Right hindlimb (tissue), 1 donor: ENCODE measurements at regions not wholly inside any gene's neighbourhood (a gene's known extent, or its start where the extent isn't known, plus 50 kb on each side); places are given as distances from the start of the nearest gene placed in this dataset.
"Not testable (repeated sequence)": the region's sequence is repeated elsewhere in the genome, so short reads cannot be mapped to it uniquely, and the experiment has no call there.

Source experiments
- DNase-seq: peaks from one replicate; pipeline ENCODE4 v3.0.0-alpha.2; 2018

- DNase-seq, result no peak
Measured at GRCh38 chr6:44727651-44728630, 340.4 kb downstream of the CDC5L start.

GRCh38 chr6:44730771-44731391 is 343.4 kb downstream of the CDC5L start:
- DNase-seq, result no peak

- DNase-seq, result no peak
Measured at GRCh38 chr6:44731485-44732095, 344.1 kb downstream of the CDC5L start.

- DNase-seq, result no peak
Measured at GRCh38 chr6:44732243-44732642, 344.7 kb downstream of the CDC5L start.

- no peak for DNase-seq
Measured at GRCh38 chr6:44733126-44733525, 345.6 kb downstream of the CDC5L start.

- DNase-seq, result peak; percentile 75
Measured at GRCh38 chr6:44733868-44734267, 346.4 kb downstream of the CDC5L start.

GRCh38 chr6:44734886-44735629 is 347.6 kb downstream of the CDC5L start:
- no peak for DNase-seq

GRCh38 chr6:44735630-44735963 is 348.1 kb downstream of the CDC5L start:
- no peak for DNase-seq

DNA sequence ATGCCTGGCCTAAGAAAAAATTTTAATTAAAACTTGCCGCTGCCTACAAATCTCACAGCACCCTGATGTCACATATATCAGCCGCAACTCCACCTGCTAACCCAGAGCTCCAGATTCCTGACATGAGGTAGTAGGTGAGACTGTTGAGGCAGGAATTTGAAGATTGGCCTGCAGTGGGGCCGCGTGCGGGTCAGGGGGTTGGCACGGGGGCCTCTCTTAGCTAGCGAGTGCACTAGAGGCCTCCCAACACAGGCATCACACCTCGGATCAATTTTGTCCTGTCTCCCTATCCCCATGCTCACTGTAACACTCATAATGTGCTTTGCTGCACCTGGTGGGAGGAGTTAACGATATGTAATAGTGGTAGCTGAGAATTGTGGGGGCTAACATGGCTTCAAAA is 349.8 kb downstream of the CDC5L start:
- no peak for DNase-seq

DNA sequence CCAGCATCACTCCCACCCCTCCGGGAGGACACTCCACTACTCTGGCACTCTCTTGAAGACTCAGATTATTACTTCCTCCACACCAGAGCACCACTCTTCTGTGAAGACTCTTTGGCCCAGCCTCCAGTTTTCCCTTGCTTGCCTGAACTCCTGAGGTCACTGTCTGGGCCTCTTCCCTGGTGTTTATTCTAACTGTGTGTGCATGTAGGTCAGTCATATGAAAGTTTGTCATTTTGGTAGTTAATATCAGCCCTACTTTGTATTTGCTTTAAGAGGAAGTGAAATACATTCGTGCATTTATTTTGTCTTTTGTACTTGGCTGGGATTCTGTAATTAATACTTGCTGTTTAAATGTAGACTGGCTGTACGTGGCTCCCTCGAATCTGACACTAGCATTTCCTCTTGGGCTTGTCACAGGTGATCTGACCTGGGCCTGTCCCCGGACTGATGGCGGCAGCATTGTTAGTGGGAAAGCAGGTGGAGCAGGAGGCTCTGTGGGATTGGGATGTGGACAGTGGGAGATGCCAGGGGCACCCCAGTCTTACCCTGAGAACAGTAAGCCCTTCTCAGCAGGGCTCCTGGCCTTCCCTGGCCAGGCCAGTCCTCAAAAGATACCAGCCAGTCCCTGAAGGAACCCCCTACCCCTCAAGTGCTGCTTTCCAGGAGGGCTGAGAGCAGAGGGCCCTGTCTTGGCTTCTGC is 350.5 kb downstream of the CDC5L start:
- no peak for DNase-seq

- DNase-seq, result no peak
Measured at GRCh38 chr6:44738601-44739146, 351.2 kb downstream of the CDC5L start.

- DNase-seq, result no peak
Measured at GRCh38 chr6:44739181-44739580, 351.7 kb downstream of the CDC5L start.

- no peak for DNase-seq
Measured at GRCh38 chr6:44740566-44741120, 353.1 kb downstream of the CDC5L start.

GRCh38 chr6:44742201-44742600 is 354.7 kb downstream of the CDC5L start:
- DNase-seq, result no peak

DNA sequence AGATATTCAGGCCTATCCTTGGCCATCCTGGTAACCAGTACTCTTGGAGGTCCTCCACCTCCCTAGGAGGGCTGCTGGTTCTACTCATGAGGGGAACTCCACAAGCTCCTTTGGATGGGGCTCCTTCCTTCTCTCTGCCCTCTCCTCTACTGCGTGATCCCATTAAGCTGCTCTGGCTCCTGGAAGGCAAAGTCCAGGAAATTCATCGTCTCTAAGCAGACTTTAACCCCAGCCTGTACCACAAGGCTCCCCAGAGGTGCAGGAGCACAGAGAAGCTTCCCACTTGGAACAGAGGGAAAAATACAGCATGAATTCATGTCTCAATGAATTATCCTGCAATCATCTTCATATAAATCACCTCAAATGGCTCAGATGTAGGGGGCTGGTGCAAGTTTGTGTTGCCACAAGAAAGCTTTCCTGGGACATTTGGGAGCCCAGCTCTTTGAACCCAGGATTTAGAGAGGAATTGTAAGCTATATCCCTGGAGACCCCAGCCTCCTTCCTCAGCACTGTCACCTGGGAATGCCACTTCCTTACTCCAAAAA is 355.4 kb downstream of the CDC5L start:
- DNase-seq, result no peak

DNA sequence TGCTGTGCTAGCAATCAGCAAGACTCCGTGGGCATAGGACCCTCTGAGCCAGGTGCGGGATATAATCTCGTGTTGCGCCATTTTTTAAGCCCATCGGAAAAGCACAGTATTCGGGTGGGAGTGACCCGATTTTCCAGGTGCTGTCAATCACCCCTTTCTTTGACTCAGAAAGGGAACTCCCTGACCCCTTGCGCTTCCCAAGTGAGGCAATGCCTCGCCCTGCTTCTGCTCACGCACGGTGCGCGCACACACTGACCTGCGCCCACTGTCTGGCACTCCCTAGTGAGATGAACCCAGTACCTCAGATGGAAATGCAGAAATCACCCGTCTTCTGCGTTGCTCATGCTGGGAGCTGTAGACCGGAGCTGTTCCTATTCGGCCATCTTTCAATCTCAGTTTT is 372.6 kb downstream of the CDC5L start:
- not testable (repeated sequence) for DNase-seq

GRCh38 chr6:44761046-44761445 is 373.5 kb downstream of the CDC5L start:
- DNase-seq, result no peak

DNA sequence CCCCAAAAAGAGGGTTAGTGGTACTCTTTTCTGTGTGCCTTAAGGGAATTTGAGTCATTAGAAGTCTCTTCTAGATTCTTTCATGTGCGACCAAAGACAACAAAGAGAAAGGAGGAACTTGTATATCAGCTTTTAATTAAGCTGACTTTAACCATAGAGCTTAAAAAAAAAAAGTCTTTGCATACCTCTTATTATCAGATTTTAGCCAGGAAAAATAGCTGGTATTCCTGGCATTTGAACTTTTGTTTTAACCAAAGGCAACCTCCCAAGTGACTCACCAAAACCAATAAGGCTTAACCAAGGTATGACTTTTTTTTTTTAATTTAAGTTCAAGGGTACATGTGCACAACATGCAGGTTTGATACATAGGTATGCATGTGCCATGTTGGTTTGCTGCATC is 375.0 kb downstream of the CDC5L start:
- DNase-seq, result no peak

- no peak for DNase-seq
Measured at GRCh38 chr6:44771647-44772415, 384.3 kb downstream of the CDC5L start.

DNA sequence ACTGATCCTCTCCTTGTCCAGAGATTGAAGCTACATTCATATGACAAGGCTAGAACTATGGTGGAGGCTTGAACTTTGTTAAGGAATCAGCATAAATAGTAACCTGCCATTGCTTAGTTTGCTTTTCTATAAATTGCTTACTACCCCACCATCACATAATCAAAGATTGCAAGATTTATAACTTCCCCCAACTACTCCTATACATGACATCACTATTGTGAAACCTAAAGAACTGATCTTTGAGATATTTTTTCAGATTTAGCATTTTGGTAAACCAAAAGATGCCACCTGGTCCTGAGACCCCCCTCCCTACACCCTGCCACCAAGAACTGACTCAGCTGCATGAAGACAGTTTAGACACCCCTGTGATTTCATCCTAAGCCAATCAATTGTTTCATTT is 385.3 kb downstream of the CDC5L start:
- no peak for DNase-seq

DNA sequence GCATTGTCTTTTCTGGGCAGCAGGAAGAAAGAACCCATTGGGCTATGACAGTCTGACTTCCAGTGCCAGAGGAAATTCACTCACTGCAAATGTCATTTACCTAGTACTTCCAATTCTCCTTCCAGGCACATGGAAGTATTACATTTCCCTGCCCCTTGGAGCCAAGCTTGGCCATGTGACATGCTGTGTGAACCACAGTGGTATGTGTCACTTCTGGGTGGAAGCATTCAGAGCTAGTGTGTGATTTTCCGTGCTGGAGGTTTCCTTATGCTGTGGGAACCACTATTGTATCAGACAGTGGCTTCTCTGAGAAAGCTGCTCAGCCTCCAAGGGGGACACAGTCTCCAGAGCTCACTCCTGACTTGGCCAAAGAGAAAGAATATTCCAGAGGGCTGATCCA is 387.6 kb downstream of the CDC5L start:
- DNase-seq, result no peak
